SW480 (cell line): ENCODE measurements at regions not wholly inside any gene's neighbourhood (a gene's known extent, or its start where the extent isn't known, plus 50 kb on each side); places are given as distances from the start of the nearest gene placed in this dataset.

ENCODE experiments used
- DNase-seq: peaks from one replicate; pipeline ENCODE4 v3.0.0-alpha.2; 2016; ENCODE audit warnings: low spot score

- DNase-seq = no peak
Observed at GRCh38 chr4:178037459-178038214, 595.4 kb upstream of the AGA start.

DNA sequence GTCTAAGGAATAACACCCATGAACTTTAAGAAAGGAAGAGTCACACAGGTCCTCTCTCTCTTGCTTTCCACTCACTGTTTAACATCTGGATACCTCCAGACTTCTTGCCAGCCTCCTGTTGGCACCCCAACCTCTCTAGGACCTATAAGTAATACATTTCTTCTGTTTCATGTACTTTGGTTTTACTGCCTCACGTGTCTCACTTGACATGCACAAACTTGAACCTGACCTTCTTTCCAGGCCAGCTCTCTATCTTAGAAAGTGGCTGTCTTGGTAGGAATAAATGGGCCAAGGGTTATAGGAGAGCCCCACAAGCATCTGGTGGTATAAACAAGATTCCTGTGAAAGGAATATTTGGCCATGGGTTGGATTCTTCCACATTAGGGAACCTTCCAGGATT lies 614.8 kb upstream of the AGA start:
- DNase-seq = no peak

GRCh38 chr4:178063568-178063967 lies 621.3 kb upstream of the AGA start:
- no peak for DNase-seq

DNA sequence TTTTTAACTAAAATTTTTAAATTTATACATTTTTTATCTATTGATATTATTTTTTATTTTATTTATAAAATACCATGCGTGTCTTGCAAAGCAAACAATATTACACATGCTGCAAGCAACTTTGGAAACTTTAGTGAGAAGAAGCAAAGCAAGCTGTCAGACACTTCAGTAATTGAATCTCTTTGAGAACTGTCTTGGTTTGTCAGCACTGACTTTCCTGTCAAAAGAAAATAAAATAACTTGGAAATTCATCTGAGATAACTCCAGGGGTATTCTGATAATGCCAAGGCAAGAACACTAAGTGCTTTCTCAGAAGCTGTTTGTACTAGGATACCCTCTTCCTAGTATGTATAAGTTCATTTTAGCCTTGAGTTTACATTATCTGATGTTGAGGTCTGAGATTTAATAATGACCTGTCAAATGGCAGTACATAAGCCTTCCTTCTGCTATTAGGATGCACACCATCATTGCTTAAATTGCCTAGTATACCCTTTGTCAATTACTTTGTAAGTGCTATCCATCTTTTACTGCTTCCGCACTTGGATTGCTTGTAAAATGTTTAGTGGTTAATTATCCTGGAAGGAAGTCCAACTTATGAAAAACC lies 624.2 kb upstream of the AGA start:
- no peak for DNase-seq

DNA sequence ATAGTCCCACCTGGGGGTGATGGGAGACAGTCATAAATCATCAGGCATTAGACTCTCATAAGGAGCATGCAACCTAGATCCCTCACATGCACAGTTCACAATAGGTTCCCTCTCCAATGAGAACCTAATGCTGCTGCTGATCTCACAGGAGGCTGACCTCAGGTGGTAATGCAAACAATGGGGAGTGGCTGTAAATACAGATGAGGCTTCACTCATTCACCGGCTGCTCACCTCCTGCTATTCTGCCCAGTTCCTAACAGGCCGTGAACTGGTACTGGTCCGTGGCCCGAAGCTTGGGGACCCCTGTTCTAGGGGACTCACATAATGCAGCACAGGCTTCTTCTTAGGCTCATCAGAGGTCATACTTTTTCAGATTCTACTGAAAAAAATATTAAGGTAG lies 625.9 kb upstream of the AGA start:
- DNase-seq = no peak

GRCh38 chr4:178070163-178070562 lies 627.9 kb upstream of the AGA start:
- no peak for DNase-seq

- DNase-seq = no peak
Observed at GRCh38 chr4:178080312-178080711, 638.1 kb upstream of the AGA start.

DNA sequence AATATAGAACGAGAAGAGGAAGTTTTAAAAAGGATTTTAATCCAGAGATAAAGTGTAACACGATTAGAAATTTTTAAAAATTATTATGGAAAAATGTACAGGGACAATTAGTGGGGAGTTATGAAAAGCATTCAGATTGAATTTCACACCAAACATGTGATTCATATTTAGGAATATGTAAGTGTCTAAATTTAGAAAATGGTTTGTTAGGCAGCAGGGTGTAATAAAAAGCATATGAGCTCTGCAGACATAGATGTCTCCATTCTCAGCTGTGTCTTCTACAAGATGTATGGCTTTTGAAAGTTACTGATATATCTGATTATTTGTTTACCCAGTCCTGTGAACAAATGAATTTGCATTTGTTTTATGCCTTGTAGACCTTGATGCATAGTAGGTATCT lies 638.9 kb upstream of the AGA start:
- DNase-seq = no peak

DNA sequence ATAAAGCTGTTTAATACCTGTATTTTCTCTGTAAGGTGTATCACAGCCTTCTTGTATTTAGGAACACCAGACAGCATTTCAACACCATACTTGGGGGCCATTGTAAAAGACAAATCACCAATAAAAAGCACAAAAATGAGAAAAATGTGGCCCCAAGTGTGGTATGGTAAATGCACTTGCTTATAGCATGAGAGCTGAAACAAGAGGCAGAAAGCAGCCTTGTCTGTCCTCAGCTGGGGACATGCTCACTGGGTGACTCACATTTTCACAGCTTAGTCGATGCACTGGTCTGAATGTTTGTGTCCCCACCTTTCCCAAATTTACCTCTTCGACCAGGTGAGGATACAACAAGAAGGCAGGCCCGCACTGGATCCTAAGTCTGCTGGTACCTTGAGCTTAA lies 639.7 kb upstream of the AGA start:
- no peak for DNase-seq

DNA sequence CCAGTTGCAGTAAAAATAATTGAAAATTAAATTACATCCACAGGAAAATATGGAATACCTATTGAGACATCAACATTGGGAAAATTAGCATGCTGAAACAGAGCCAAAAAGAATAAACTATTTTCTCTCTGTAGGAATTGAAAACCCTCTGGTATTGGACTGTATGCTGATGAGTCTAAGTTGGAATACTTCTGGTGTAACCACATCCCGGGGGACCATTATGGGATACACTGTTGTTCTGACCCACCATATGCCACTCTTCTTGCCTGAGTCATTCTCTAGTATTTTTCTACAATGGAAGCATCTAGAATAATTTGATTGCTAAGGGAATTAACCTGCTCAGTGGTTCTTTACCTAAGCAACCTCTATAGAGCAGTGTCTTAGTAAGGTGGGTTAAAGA lies 640.7 kb upstream of the AGA start:
- DNase-seq = no peak

- no peak for DNase-seq
Observed at GRCh38 chr4:178083968-178084367, 641.7 kb upstream of the AGA start.

GRCh38 chr4:178086320-178086719 lies 644.1 kb upstream of the AGA start:
- DNase-seq = no peak

DNA sequence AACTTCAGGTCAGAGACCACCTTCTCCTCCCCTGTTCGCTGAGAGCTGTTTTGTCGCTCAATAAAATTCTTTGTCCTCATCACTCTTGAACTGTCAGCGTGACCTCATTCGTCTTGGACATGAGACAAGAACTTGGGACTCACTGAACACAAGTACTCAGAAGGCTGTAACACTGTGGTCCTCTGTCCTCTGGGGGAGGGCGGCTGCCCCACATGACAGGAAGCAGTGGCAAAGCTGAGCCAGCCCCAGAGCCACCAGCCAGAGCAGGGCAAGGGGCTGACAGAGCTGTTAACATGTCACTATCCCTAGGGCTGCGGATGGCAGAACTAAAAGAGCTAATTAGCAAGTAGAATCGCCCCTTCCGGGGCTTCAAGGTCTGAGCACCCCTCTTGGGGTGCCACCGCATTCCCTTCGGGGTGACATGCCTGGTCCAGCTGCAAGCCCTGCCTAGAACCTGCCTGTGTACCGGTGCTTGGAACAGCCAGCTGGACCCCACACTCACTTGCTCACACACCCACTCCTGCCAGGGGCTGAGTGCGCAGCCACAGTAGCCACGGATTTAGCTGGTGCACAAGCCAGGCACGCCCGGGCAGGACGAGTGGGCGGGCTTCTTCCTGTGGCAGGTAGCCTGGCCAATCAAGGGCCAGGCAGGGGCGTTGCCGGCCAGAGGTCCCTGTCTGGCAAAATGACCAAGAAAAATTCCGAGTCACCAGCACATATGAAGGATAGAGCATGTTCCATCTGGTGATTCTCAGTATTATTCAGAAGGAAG lies 648.6 kb upstream of the AGA start:
- no peak for DNase-seq

- no peak for DNase-seq
Observed at GRCh38 chr4:178102139-178102538, 659.9 kb upstream of the AGA start.

DNA sequence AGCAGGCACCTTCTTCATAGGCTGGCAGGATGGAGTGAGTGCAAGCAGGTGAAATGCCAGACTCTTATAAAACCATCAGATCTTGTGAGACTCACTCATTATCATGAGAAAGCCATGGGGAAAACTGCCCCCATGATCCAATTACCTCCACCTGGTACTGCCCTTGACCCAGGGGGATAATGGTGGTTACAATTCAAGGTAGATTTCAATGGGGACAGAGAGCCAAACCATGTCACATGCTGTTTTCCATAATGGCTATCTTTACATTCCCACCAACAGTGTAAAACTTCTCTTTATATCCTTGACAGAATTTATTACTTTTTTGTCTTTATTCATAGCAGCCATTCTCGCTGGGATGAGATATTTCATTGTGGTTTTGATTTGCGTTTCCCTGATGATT lies 663.0 kb upstream of the AGA start:
- no peak for DNase-seq

DNA sequence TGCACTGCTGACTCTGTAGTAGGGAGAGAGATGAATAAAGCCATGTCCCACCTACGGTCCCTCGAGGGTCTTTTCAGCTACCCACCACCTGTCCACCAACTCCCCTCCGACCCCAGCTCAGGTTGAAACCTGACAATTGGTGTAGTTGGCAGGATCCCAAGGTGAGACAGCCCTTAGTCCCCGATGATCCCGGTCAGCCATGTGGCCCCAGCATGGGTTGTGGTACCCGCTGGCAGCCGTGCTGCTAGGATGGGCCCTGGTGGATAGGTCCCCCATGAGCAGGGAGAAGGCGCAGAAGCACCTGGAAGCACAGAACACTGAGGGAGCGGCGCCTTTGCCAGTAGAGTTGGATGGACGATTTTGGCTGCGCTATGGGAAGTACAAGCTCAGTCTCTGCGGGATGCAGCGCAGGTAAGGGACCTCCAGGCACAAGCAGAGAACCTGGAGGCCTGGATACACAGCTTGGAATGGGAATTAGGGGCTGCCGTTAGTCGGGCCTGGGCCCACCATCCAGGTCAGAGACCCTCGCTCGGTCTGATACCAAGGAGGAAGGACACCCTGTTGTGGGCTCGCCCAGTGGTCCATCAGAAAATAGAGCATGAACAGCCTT lies 694.6 kb upstream of the AGA start:
- DNase-seq = no peak

GRCh38 chr4:178137732-178138471 lies 695.7 kb upstream of the AGA start:
- no peak for DNase-seq

DNA sequence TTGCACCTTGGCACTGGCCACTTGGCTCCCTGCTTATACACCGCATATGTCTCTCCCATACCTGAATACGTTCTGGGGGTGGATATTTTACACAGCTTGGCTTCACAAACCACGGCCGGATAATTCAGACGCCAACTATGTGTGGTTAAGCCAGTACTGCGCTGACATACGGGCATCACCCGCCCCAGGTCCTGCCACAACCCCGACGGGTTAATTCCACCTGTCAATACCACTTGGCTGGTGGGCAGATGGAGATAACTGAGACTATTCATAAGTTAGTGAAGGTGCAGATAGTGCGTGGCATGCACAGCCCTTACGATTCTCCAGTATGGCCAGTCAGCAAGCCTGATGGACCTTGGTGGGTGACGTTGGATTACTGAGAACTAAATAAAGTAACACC lies 696.3 kb upstream of the AGA start:
- no peak for DNase-seq

DNA sequence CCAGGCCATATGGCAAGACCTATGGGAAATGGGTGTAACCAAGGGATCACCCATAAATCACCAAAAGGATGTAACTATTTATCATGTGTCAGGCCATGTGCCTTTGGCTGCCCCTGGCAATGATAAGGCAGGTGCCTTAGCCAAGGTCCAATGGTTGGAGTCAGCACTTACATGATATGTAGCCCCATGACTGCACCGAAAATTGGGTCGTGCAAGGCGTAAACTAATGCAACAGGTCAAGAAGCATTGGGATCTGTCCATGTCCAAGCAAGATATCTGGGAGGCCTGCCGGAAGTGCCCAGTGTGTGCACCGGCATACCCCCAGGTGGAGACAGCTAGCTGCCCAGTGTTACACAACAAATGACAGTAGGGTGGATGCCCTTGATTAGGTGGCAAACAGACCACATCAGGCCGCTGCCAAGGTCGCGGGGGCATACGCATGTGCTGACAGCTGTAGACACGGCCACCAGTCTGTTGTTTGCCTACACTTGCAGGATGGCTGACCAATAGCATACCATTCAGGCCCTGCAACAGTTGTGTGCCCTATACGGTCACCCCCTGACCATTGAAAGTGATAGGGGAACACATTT lies 698.2 kb upstream of the AGA start:
- no peak for DNase-seq

GRCh38 chr4:178142724-178143123 lies 700.5 kb upstream of the AGA start:
- no peak for DNase-seq

DNA sequence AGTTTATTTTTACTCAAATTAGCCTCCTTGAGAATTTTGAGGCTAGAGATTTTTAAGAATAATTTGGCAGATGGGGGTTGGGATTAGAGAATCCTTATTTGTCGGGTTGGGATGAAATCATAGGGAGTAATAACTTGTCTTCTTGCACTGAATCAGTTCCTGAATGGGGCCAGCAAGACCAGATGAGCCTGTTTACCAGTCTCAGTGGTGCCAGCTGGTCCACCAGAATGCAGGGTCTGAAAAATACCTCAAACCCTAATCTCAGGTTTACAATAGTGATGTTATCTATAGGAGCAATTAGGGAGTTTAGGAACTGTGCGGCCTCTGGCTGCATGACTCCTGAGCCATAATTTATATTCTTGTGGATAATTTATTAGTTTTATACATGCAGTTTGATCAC lies 705.9 kb upstream of the AGA start:
- DNase-seq = no peak
